ENCODE measurements at regions not wholly inside any gene's neighbourhood (a gene's known extent, or its start where the extent isn't known, plus 50 kb on each side); places are given as distances from the start of the nearest gene placed in this dataset.

DNA sequence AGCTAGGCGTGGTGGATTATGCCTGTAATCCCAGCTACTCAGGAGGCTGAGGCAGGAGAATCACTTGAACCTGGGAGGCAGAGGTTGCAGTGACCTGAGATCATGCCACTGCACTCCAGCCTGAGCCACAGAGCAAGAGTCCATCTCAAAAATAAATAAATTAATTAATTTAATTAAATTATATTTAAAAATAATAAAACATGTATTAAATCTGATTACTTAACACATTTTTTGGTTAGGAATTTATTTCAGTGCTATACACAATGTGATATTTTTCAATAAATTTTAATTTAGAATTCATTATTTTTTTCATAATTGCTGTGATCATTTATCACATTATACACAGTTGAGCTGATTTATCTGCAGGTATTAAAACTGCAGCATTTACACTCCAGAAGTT is 1101.5 kb upstream of the MIR17HG start:
- TF ChIP-seq, protein P1, sequence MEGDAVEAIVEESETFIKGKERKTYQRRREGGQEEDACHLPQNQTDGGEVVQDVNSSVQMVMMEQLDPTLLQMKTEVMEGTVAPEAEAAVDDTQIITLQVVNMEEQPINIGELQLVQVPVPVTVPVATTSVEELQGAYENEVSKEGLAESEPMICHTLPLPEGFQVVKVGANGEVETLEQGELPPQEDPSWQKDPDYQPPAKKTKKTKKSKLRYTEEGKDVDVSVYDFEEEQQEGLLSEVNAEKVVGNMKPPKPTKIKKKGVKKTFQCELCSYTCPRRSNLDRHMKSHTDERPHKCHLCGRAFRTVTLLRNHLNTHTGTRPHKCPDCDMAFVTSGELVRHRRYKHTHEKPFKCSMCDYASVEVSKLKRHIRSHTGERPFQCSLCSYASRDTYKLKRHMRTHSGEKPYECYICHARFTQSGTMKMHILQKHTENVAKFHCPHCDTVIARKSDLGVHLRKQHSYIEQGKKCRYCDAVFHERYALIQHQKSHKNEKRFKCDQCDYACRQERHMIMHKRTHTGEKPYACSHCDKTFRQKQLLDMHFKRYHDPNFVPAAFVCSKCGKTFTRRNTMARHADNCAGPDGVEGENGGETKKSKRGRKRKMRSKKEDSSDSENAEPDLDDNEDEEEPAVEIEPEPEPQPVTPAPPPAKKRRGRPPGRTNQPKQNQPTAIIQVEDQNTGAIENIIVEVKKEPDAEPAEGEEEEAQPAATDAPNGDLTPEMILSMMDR (conservative IDR thresholded peaks at IDR 0.05; ENCODE audit: low read depth in 2 of 2) = no peak
- TF ChIP-seq, protein P2, sequence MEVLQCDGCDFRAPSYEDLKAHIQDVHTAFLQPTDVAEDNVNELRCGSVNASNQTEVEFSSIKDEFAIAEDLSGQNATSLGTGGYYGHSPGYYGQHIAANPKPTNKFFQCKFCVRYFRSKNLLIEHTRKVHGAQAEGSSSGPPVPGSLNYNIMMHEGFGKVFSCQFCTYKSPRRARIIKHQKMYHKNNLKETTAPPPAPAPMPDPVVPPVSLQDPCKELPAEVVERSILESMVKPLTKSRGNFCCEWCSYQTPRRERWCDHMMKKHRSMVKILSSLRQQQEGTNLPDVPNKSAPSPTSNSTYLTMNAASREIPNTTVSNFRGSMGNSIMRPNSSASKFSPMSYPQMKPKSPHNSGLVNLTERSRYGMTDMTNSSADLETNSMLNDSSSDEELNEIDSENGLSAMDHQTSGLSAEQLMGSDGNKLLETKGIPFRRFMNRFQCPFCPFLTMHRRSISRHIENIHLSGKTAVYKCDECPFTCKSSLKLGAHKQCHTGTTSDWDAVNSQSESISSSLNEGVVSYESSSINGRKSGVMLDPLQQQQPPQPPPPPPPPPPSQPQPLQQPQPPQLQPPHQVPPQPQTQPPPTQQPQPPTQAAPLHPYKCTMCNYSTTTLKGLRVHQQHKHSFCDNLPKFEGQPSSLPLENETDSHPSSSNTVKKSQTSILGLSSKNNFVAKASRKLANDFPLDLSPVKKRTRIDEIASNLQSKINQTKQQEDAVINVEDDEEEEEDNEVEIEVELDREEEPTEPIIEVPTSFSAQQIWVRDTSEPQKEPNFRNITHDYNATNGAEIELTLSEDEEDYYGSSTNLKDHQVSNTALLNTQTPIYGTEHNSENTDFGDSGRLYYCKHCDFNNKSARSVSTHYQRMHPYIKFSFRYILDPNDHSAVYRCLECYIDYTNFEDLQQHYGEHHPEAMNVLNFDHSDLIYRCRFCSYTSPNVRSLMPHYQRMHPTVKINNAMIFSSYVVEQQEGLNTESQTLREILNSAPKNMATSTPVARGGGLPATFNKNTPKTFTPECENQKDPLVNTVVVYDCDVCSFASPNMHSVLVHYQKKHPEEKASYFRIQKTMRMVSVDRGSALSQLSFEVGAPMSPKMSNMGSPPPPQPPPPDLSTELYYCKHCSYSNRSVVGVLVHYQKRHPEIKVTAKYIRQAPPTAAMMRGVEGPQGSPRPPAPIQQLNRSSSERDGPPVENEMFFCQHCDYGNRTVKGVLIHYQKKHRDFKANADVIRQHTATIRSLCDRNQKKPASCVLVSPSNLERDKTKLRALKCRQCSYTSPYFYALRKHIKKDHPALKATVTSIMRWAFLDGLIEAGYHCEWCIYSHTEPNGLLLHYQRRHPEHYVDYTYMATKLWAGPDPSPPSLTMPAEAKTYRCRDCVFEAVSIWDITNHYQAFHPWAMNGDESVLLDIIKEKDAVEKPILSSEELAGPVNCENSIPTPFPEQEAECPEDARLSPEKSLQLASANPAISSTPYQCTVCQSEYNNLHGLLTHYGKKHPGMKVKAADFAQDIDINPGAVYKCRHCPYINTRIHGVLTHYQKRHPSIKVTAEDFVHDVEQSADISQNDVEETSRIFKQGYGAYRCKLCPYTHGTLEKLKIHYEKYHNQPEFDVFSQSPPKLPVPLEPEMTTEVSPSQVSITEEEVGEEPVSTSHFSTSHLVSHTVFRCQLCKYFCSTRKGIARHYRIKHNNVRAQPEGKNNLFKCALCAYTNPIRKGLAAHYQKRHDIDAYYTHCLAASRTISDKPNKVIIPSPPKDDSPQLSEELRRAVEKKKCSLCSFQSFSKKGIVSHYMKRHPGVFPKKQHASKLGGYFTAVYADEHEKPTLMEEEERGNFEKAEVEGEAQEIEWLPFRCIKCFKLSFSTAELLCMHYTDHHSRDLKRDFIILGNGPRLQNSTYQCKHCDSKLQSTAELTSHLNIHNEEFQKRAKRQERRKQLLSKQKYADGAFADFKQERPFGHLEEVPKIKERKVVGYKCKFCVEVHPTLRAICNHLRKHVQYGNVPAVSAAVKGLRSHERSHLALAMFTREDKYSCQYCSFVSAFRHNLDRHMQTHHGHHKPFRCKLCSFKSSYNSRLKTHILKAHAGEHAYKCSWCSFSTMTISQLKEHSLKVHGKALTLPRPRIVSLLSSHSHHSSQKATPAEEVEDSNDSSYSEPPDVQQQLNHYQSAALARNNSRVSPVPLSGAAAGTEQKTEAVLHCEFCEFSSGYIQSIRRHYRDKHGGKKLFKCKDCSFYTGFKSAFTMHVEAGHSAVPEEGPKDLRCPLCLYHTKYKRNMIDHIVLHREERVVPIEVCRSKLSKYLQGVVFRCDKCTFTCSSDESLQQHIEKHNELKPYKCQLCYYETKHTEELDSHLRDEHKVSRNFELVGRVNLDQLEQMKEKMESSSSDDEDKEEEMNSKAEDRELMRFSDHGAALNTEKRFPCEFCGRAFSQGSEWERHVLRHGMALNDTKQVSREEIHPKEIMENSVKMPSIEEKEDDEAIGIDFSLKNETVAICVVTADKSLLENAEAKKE (CRISPR knock-in tag; IDR thresholded peaks at IDR 0.05) = no peak
- TF ChIP-seq, protein P3, sequence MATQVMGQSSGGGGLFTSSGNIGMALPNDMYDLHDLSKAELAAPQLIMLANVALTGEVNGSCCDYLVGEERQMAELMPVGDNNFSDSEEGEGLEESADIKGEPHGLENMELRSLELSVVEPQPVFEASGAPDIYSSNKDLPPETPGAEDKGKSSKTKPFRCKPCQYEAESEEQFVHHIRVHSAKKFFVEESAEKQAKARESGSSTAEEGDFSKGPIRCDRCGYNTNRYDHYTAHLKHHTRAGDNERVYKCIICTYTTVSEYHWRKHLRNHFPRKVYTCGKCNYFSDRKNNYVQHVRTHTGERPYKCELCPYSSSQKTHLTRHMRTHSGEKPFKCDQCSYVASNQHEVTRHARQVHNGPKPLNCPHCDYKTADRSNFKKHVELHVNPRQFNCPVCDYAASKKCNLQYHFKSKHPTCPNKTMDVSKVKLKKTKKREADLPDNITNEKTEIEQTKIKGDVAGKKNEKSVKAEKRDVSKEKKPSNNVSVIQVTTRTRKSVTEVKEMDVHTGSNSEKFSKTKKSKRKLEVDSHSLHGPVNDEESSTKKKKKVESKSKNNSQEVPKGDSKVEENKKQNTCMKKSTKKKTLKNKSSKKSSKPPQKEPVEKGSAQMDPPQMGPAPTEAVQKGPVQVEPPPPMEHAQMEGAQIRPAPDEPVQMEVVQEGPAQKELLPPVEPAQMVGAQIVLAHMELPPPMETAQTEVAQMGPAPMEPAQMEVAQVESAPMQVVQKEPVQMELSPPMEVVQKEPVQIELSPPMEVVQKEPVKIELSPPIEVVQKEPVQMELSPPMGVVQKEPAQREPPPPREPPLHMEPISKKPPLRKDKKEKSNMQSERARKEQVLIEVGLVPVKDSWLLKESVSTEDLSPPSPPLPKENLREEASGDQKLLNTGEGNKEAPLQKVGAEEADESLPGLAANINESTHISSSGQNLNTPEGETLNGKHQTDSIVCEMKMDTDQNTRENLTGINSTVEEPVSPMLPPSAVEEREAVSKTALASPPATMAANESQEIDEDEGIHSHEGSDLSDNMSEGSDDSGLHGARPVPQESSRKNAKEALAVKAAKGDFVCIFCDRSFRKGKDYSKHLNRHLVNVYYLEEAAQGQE (IDR thresholded peaks at IDR 0.05; ENCODE audit: unreplicated experiment) = no peak
- TF ChIP-seq EZH2 (IDR thresholded peaks at IDR 0.05; ENCODE audit: low read depth, unreplicated experiment) (no peak), NANOG (IDR thresholded peaks at IDR 0.05; ENCODE audit: borderline replicate concordance) (no peak)

Data from GM23338 (cell line).